Erythroblast (primary cell): ENCODE measurements at regions not wholly inside any gene's neighbourhood (a gene's known extent, or its start where the extent isn't known, plus 50 kb on each side); places are given as distances from the start of the nearest gene placed in this dataset.

Experiments used
- GATA1 ChIP-seq: IDR thresholded peaks from 2 replicates; pipeline ENCODE4 v1.6.1; 2011; ENCODE audit warnings: low read depth, mild to moderate bottlenecking, control low read depth, low read length, moderate library complexity
- POLR2A ChIP-seq: IDR thresholded peaks from 2 replicates; pipeline ENCODE4 v1.6.1; 2011; ENCODE audit warnings: mild to moderate bottlenecking, low read length

DNA sequence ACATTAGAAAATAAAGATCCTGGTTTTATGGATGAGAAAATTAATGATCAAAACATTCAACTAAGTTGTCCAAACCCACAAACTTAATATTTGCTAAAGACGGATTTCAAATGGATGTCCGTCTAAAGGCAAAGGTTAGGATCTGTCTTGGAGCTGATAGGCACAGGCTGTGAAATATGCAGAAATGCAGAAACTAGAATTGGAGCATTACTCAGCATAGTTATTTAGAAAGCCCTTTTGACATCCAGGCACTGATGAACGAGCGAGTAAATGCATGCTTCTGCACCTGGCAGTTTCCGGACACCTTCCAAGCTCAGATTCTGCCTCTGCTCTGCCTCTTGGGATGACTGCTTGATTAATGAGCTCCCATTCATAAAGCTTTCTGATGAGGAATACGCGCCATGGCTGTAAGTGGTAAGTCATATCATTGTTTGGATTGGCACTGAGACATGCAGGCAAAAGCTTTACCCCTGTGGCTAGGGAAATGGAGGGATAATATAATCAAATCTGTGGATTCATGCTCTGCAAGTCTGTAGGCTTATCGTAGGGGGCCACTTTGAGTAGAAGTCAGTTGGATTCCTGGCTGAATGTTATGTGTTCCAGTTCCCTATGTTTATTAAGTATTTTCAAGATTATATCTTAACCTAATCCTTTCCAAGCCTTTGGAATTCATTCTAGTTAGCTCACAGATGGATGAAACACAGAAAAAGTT is 2176.3 kb upstream of the CELF4 start:
- no peak for TF ChIP-seq POLR2A
- TF ChIP-seq GATA1, result no peak
